CD4-positive, alpha-beta memory T cell (primary cell): ENCODE measurements at regions not wholly inside any gene's neighbourhood (a gene's known extent, or its start where the extent isn't known, plus 50 kb on each side); places are given as distances from the start of the nearest gene placed in this dataset.

Experiments
- CTCF ChIA-PET: fragments of 350-600 bp; sonication (Branson Sonifier 250); formaldehyde crosslinking; loops from one replicate; lab custom pipeline; 2021; ENCODE audit warnings: inconsistent platforms; ENCODE audit not compliant: partially characterized antibody; lab: Charles Lee
- POLR2A ChIA-PET: fragments of 350-600 bp; sonication (Branson Sonifier 250); formaldehyde crosslinking; loops from one replicate; lab custom pipeline; 2021; ENCODE audit not compliant: partially characterized antibody; lab: Charles Lee
- DNase-seq, 5 donors: peaks; one replicate each; pipeline versions ENCODE4 v3.0.0 to v3.0.0-alpha.2; 2020 to 2022; ENCODE audit warnings: mixed read lengths in 1 of 5
- H3K27ac ChIP-seq: one replicate; pipeline ENCODE4 v1.7.0; 2013; ENCODE audit warnings: low read depth, low read length
- H3K27me3 ChIP-seq: 2 replicates; pipeline ENCODE4 v1.7.0; 2013; ENCODE audit warnings: mild to moderate bottlenecking, low read length, moderate library complexity; ENCODE audit not compliant: insufficient read depth
- H3K36me3 ChIP-seq: 2 replicates; pipeline ENCODE4 v1.7.0; 2013; ENCODE audit warnings: mild to moderate bottlenecking, low read length, moderate library complexity; ENCODE audit not compliant: insufficient read depth
- H3K4me1 ChIP-seq: 2 replicates; pipeline ENCODE4 v1.7.0; 2013; ENCODE audit warnings: mild to moderate bottlenecking, low read length, moderate library complexity; ENCODE audit not compliant: insufficient read depth
- H3K4me3 ChIP-seq, 2 donors: one replicate each; pipeline ENCODE4 v1.7.0; 2013; ENCODE audit warnings: low read length in 2 of 2, mild to moderate bottlenecking in 1 of 2
- H3K9me3 ChIP-seq, 2 donors: one replicate each; pipeline ENCODE4 v1.7.0; 2013; ENCODE audit warnings: low read length in 2 of 2, control low read depth in 1 of 2; ENCODE audit not compliant: control insufficient read depth in 1 of 2
- H3K27ac Mint-ChIP-seq, 7 donors: one replicate each; pipeline ENCODE4 v1.8.0; 2020 to 2021; ENCODE audit warnings: mixed read lengths in 7 of 7, mild to moderate bottlenecking in 6 of 7, inconsistent platforms in 3 of 7, moderate library complexity in 3 of 7
- H3K27me3 Mint-ChIP-seq, 2 donors: one replicate each; pipeline ENCODE4 v1.8.0; 2020 to 2021; ENCODE audit warnings: mixed read lengths in 2 of 2
- H3K36me3 Mint-ChIP-seq, 2 donors: one replicate each; pipeline ENCODE4 v1.8.0; 2020 to 2021; ENCODE audit warnings: mixed read lengths in 2 of 2, inconsistent platforms in 1 of 2, mild to moderate bottlenecking in 1 of 2
- H3K4me1 Mint-ChIP-seq, 4 donors: one replicate each; pipeline ENCODE4 v1.8.0; 2020 to 2021; ENCODE audit warnings: mixed read lengths in 4 of 4, mild to moderate bottlenecking in 1 of 4
- H3K4me3 Mint-ChIP-seq, 8 donors: one replicate each; pipeline ENCODE4 v1.8.0; 2020 to 2021; ENCODE audit warnings: mixed read lengths in 8 of 8, mild to moderate bottlenecking in 7 of 8, moderate library complexity in 6 of 8, inconsistent platforms in 3 of 8
- H3K9me3 Mint-ChIP-seq, 8 donors: one replicate each; pipeline ENCODE4 v1.8.0; 2020 to 2021; ENCODE audit warnings: mixed read lengths in 8 of 8, mild to moderate bottlenecking in 5 of 8, inconsistent platforms in 3 of 8, moderate library complexity in 1 of 8
- intact Hi-C: fragments of 100-400 bp; cut with micrococcal nuclease; formaldehyde crosslinking; loops from one replicate; pipeline ENCODE4 v1.15.1; 2023

- Histone ChIP-seq H3K27ac (peak overlapping the region; percentile 51), H3K9me3 (no peaks in the 10 kb centered on the region), H3K36me3 (no peaks in the 10 kb centered on the region), H3K4me1 (peaks cover 6% of the 10 kb centered on the region), H3K27me3 (no peaks in the 10 kb centered on the region), H3K4me3 (no peak overlapping the region)
- Mint-ChIP-seq H3K4me3 (peak overlapping the region; percentile 71 to 80 (median 78)), H3K4me1 (peaks cover 12 to 28% (median 19%) of the 10 kb centered on the region in 4 donors), H3K36me3 (no peaks in the 10 kb centered on the region), H3K27ac (peak overlapping the region; percentile 55 to 94 (median 90)), H3K27me3 (no peaks in the 10 kb centered on the region), H3K9me3 (peaks cover 0 to 7% (median 0%) of the 10 kb centered on the region in 8 donors)
- intact Hi-C loops, result loop anchor here (2.0 to 5.0 kb wide), 2 partner anchors 17 to 75 kb away; no protein-coding TSS in a partner anchor
- POLR2A ChIA-PET, result interaction anchor here (0.5 to 3.3 kb wide), 12 partner anchors 11 to 156 kb away, joined by 3 to 16 read pairs (median 4); no protein-coding TSS in a partner anchor
- peak; percentile 38 to 68 (median 61) for DNase-seq
- CTCF ChIA-PET, result interaction anchor here (0.8 to 2.5 kb wide), 5 partner anchors 26 to 263 kb away, joined by 3 to 7 read pairs (median 3); no protein-coding TSS in a partner anchor
Measured at GRCh38 chr11:128367573-128367972, 219.8 kb downstream of the ETS1 start.

- H3K27ac ChIP-seq, result no peak overlapping the region
- H3K4me1 ChIP-seq, result peaks cover 19% of the 10 kb centered on the region
- H3K27me3 ChIP-seq, result no peaks in the 10 kb centered on the region
- no peak overlapping the region for H3K4me3 Mint-ChIP-seq
- H3K9me3 Mint-ChIP-seq, result peaks cover 0 to 7% (median 0%) of the 10 kb centered on the region in 8 donors
- H3K27ac Mint-ChIP-seq, result peak overlapping the region in 1 of 7 donors; percentile 12
- peaks cover 21 to 45% (median 29%) of the 10 kb centered on the region in 4 donors for H3K4me1 Mint-ChIP-seq
- intact Hi-C loops, result loop anchor here (5.0 kb wide), 1 partner anchor 73 kb away; no protein-coding TSS in a partner anchor
- H3K27me3 Mint-ChIP-seq, result no peaks in the 10 kb centered on the region
- peak in 1 of 5 donors; percentile 35 for DNase-seq
- H3K36me3 Mint-ChIP-seq, result no peaks in the 10 kb centered on the region
- no peaks in the 10 kb centered on the region for H3K9me3 ChIP-seq
- no peak overlapping the region for H3K4me3 ChIP-seq
- H3K36me3 ChIP-seq, result no peaks in the 10 kb centered on the region
- CTCF ChIA-PET, result no interaction called here
- POLR2A ChIA-PET, result interaction anchor here (3.3 kb wide), 1 partner anchor 63 kb away, joined by 12 read pairs; no protein-coding TSS in a partner anchor
Measured at GRCh38 chr11:128365044-128365443, 222.3 kb downstream of the ETS1 start.

GRCh38 chr11:128361451-128362020 is 225.8 kb downstream of the ETS1 start:
- H3K27ac ChIP-seq, result no peak overlapping the region
- intact Hi-C loops, result no loop called here
- Mint-ChIP-seq H3K4me3 (no peak overlapping the region), H3K9me3 (peaks cover 0 to 6% (median 0%) of the 10 kb centered on the region in 8 donors), H3K27ac (peak overlapping the region; percentile 34 to 90 (median 75)), H3K4me1 (peaks cover 17 to 38% (median 26%) of the 10 kb centered on the region in 4 donors), H3K36me3 (no peaks in the 10 kb centered on the region), H3K27me3 (no peaks in the 10 kb centered on the region)
- ChIA-PET POLR2A (interaction anchor here (0.5 to 3.3 kb wide), 12 partner anchors 10 to 123 kb away, joined by 3 to 19 read pairs (median 3); no protein-coding TSS in a partner anchor), CTCF (interaction anchor here (1.1 to 1.9 kb wide), 2 partner anchors 14 to 43 kb away, joined by 4 to 5 read pairs; no protein-coding TSS in a partner anchor)
- no peaks in the 10 kb centered on the region for H3K9me3 ChIP-seq
- peak in 3 of 5 donors; percentile 35 to 58 (median 35) for DNase-seq
- H3K4me3 ChIP-seq, result no peak overlapping the region
- H3K36me3 ChIP-seq, result no peaks in the 10 kb centered on the region
- H3K27me3 ChIP-seq, result no peaks in the 10 kb centered on the region
- H3K4me1 ChIP-seq, result peaks cover 13% of the 10 kb centered on the region

GRCh38 chr11:128359515-128359914 is 227.8 kb downstream of the ETS1 start:
- Histone ChIP-seq H3K9me3 (no peaks in the 10 kb centered on the region), H3K27ac (no peak overlapping the region), H3K4me1 (peaks cover 13% of the 10 kb centered on the region), H3K27me3 (no peaks in the 10 kb centered on the region), H3K4me3 (no peak overlapping the region), H3K36me3 (no peaks in the 10 kb centered on the region)
- CTCF ChIA-PET, result interaction anchor here (1.2 kb wide), 1 partner anchor 36 kb away, joined by 4 read pairs; no protein-coding TSS in a partner anchor
- no peak for DNase-seq
- peaks cover 15 to 33% (median 27%) of the 10 kb centered on the region in 4 donors for H3K4me1 Mint-ChIP-seq
- intact Hi-C loops, result no loop called here
- H3K27me3 Mint-ChIP-seq, result no peaks in the 10 kb centered on the region
- no peaks in the 10 kb centered on the region for H3K36me3 Mint-ChIP-seq
- H3K27ac Mint-ChIP-seq, result peak overlapping the region in 2 of 7 donors; percentile 29 to 76
- POLR2A ChIA-PET, result interaction anchor here (1.0 to 3.9 kb wide), 8 partner anchors 10 to 161 kb away, joined by 3 to 20 read pairs (median 5); no protein-coding TSS in a partner anchor
- peaks cover 0 to 1% (median 0%) of the 10 kb centered on the region in 8 donors for H3K9me3 Mint-ChIP-seq
- no peak overlapping the region for H3K4me3 Mint-ChIP-seq

- ChIA-PET POLR2A (interaction anchor here (1.3 to 3.9 kb wide), 3 partner anchors 10 to 15 kb away, joined by 3 to 20 read pairs (median 16); no protein-coding TSS in a partner anchor), CTCF (interaction anchor here (1.2 to 1.6 kb wide), 2 partner anchors 9 to 78 kb away, joined by 3 read pairs; no protein-coding TSS in a partner anchor)
- H3K27ac ChIP-seq, result no peak overlapping the region
- H3K27me3 ChIP-seq, result no peaks in the 10 kb centered on the region
- peak overlapping the region in 2 of 7 donors; percentile 10 to 48 for H3K27ac Mint-ChIP-seq
- peaks cover 16 to 27% (median 25%) of the 10 kb centered on the region in 4 donors for H3K4me1 Mint-ChIP-seq
- no peaks in the 10 kb centered on the region for H3K27me3 Mint-ChIP-seq
- no peaks in the 10 kb centered on the region for H3K9me3 ChIP-seq
- intact Hi-C loops, result no loop called here
- H3K4me1 ChIP-seq, result peaks cover 13% of the 10 kb centered on the region
- H3K9me3 Mint-ChIP-seq, result peaks cover 0 to 1% (median 0%) of the 10 kb centered on the region in 8 donors
- no peaks in the 10 kb centered on the region for H3K36me3 ChIP-seq
- H3K36me3 Mint-ChIP-seq, result no peaks in the 10 kb centered on the region
- DNase-seq, result no peak
- H3K4me3 Mint-ChIP-seq, result peak overlapping the region in 1 of 8 donors; percentile 30
- no peak overlapping the region for H3K4me3 ChIP-seq
Measured at GRCh38 chr11:128357073-128357472, 230.3 kb downstream of the ETS1 start.

- intact Hi-C loops, result no loop called here
- Mint-ChIP-seq H3K36me3 (no peaks in the 10 kb centered on the region), H3K9me3 (peaks cover 0 to 1% (median 0%) of the 10 kb centered on the region in 8 donors), H3K27ac (peak overlapping the region in 1 of 7 donors; percentile 35), H3K4me3 (no peak overlapping the region), H3K4me1 (peaks cover 17 to 28% (median 26%) of the 10 kb centered on the region in 4 donors), H3K27me3 (no peaks in the 10 kb centered on the region)
- POLR2A ChIA-PET, result interaction anchor here (0.9 to 3.6 kb wide), 3 partner anchors 12 to 269 kb away, joined by 3 to 16 read pairs (median 6); no protein-coding TSS in a partner anchor
- no peak for DNase-seq
- Histone ChIP-seq H3K27me3 (no peaks in the 10 kb centered on the region), H3K36me3 (no peaks in the 10 kb centered on the region), H3K4me3 (no peak overlapping the region), H3K9me3 (no peaks in the 10 kb centered on the region), H3K27ac (no peak overlapping the region), H3K4me1 (peaks cover 6% of the 10 kb centered on the region)
- CTCF ChIA-PET, result no interaction called here
Measured at GRCh38 chr11:128355558-128355957, 231.8 kb downstream of the ETS1 start.

GRCh38 chr11:128354476-128354875 is 232.9 kb downstream of the ETS1 start:
- intact Hi-C loops, result no loop called here
- no peak for DNase-seq
- Mint-ChIP-seq H3K36me3 (no peaks in the 10 kb centered on the region), H3K4me1 (peaks cover 28 to 39% (median 36%) of the 10 kb centered on the region in 4 donors), H3K27me3 (no peaks in the 10 kb centered on the region), H3K9me3 (peaks cover 0 to 1% (median 0%) of the 10 kb centered on the region in 8 donors), H3K4me3 (no peak overlapping the region), H3K27ac (peak overlapping the region in 1 of 7 donors; percentile 4)
- Histone ChIP-seq H3K4me1 (peaks cover 17% of the 10 kb centered on the region), H3K27ac (no peak overlapping the region), H3K9me3 (no peaks in the 10 kb centered on the region), H3K27me3 (no peaks in the 10 kb centered on the region), H3K36me3 (no peaks in the 10 kb centered on the region), H3K4me3 (no peak overlapping the region)
- POLR2A ChIA-PET, result interaction anchor here (3.6 kb wide), 1 partner anchor 13 kb away, joined by 16 read pairs; no protein-coding TSS in a partner anchor
- CTCF ChIA-PET, result no interaction called here
